ENCODE measurements at regions not wholly inside any gene's neighbourhood (a gene's known extent, or its start where the extent isn't known, plus 50 kb on each side); places are given as distances from the start of the nearest gene placed in this dataset.

- H4K5ac ChIP-seq (ENCODE audit: low read depth, low read length): no peak overlapping the region
- no CpG with 5 or more reads among the region's 4 CpGs for WGBS, 2 experiments (ENCODE audit: extremely low coverage in 2 of 2, insufficient read length in 1 of 2)
- no peak overlapping the region for H3K4me3 ChIP-seq (ENCODE audit: insufficient read depth, low read depth, low read length)
- no peak for DNase-seq
- ChIA-PET CTCF (no interaction called here), POLR2A (ENCODE audit: unreplicated experiment) (no interaction called here)
- H3K27ac ChIP-seq (ENCODE audit: insufficient read depth, low read length): no peak overlapping the region
- peaks cover 13% of the 10 kb centered on the region for H3K4me1 ChIP-seq (ENCODE audit: control insufficient read depth, insufficient read depth, low read length)
- H2BK20ac ChIP-seq (ENCODE audit: low read depth, low read length): no peak overlapping the region
- H3K9ac ChIP-seq (ENCODE audit: low read depth, low read length): no peak overlapping the region
- ATAC-seq (ENCODE audit: low read depth): peak; percentile 33; the same call in 1 of the 2 replicates
- H4K8ac ChIP-seq (ENCODE audit: low read depth in 2 of 2, low read length in 2 of 2): no peak overlapping the region
- H3K14ac ChIP-seq (replicated peaks; ENCODE audit: low read depth, low read length): no peak overlapping the region
- no peak overlapping the region for H2BK120ac ChIP-seq (ENCODE audit: low read depth, low read length)
- H3K4me2 ChIP-seq (ENCODE audit: low read depth, low read length): no peak overlapping the region
- no peak overlapping the region for H4K91ac ChIP-seq (ENCODE audit: insufficient read depth, low read depth, low read length)
- no peak overlapping the region for H2AFZ ChIP-seq (replicated peaks; ENCODE audit: low read length, poor library complexity)
- dilution Hi-C loops (cut with HindIII; ENCODE audit: low sequenced_read_pairs, unreplicated experiment): no loop called here
- peaks cover 5% of the 10 kb centered on the region; the same call in 1 of the 2 replicates for H3K9me1 ChIP-seq (ENCODE audit: insufficient read depth, low read length)
- no peaks in the 10 kb centered on the region for H4K20me1 ChIP-seq (ENCODE audit: insufficient read depth, low read length)
- H3K27me3 ChIP-seq (ENCODE audit: control insufficient read depth, insufficient read depth, low read length): peaks cover 38% of the 10 kb centered on the region
- no peak overlapping the region for H2AK9ac ChIP-seq (replicated peaks; ENCODE audit: low read depth, low read length, poor library complexity)
- H3K36me3 ChIP-seq (ENCODE audit: control insufficient read depth, insufficient read depth, low read length): no peaks in the 10 kb centered on the region
- no peak overlapping the region for H2AK5ac ChIP-seq (ENCODE audit: low read depth, low read length)
- no peak overlapping the region for H3K18ac ChIP-seq (ENCODE audit: low read depth, low read length)
- in situ Hi-C loops (cut with MboI; ENCODE audit: low sequenced_read_pairs): no loop called here
- H3K79me1 ChIP-seq (ENCODE audit: low read depth in 1 of 2, low read length in 2 of 2): no peaks in the 10 kb centered on the region
- H3K56ac ChIP-seq (ENCODE audit: extremely low read depth, insufficient read depth, low read length): no peak overlapping the region
- intact Hi-C loops (cut with micrococcal nuclease): no loop called here
- no peak overlapping the region for H2BK5ac ChIP-seq (ENCODE audit: low read depth, low read length, poor library complexity, severe bottlenecking)
- H3K4ac ChIP-seq (ENCODE audit: low read depth, low read length): no peak overlapping the region
- no peak overlapping the region for H3K23ac ChIP-seq (ENCODE audit: low read depth, low read length)
- no peak overlapping the region for H2BK15ac ChIP-seq (ENCODE audit: low read depth, low read length)
- no peaks in the 10 kb centered on the region for H3K9me3 ChIP-seq (ENCODE audit: control insufficient read depth, insufficient read depth, low read length)
- no TSS peak for BruUV-seq (replicated peaks)
- TF ChIP-seq CEBPB (IDR thresholded peaks at IDR 0.05; ENCODE audit: low read depth, low read length) (no peak), SMC3 (IDR thresholded peaks at IDR 0.05; ENCODE audit: low read depth, low read length) (no peak), MXI1 (IDR thresholded peaks at IDR 0.05; ENCODE audit: borderline replicate concordance, low read depth, low read length) (no peak), POLR2A (IDR thresholded peaks at IDR 0.05; ENCODE audit: low read depth, low read length) (no peak), CTCF (conservative IDR thresholded peaks at IDR 0.05; ENCODE audit: low read depth, low read length) (no peak), RFX5 (IDR thresholded peaks at IDR 0.05; ENCODE audit: low read depth, low read length) (no peak), CHD1 (IDR thresholded peaks at IDR 0.05; ENCODE audit: low read depth, low read length) (no peak)
These were observed 267.3 kb downstream of the TLE3 start for GRCh38 chr15:69830430-69830829.
